SK-N-SH treated with all-trans-retinoic acid at 6 μM for 48 hours (cell line): ENCODE measurements at regions not wholly inside any gene's neighbourhood (a gene's known extent, or its start where the extent isn't known, plus 50 kb on each side); places are given as distances from the start of the nearest gene placed in this dataset.
"Not testable (repeated sequence)": the region's sequence is repeated elsewhere in the genome, so short reads cannot be mapped to it uniquely, and the experiment has no call there.

Experiments
- ATAC-seq: fragments of 200-7000 bp; cut with Tn5 transposase; 3 replicates; pipeline ENCODE4 v1.9.1; 2020; ENCODE audit warnings: mild to moderate bottlenecking, moderate library complexity
- ARNTL ChIP-seq: fragments of 450-650 bp; formaldehyde crosslinking; IDR thresholded peaks from 2 replicates; pipeline ENCODE4 v1.5.0; 2020; ENCODE audit warnings: low read depth, mild to moderate bottlenecking, moderate library complexity, borderline replicate concordance
- BACH2 ChIP-seq: fragments of 250-450 bp; sonication (Bioruptor Pico); IDR thresholded peaks from 2 replicates; pipeline ENCODE4 v1.9.0; 2021; ENCODE audit warnings: mild to moderate bottlenecking, borderline replicate concordance
- CSDC2 ChIP-seq: fragments of 250-450 bp; sonication (Bioruptor Pico); IDR thresholded peaks from 2 replicates; pipeline ENCODE4 v1.5.0; 2020; ENCODE audit warnings: mild to moderate bottlenecking, moderate library complexity
- GLIS3 ChIP-seq: fragments of 250-450 bp; sonication (Bioruptor Pico); IDR thresholded peaks from 2 replicates; pipeline ENCODE4 v1.5.0; 2020; ENCODE audit warnings: mild to moderate bottlenecking, moderate library complexity
- OSR1 ChIP-seq: fragments of 250-450 bp; sonication (Bioruptor Pico); IDR thresholded peaks from 2 replicates; pipeline ENCODE4 v1.8.0; 2022; ENCODE audit warnings: moderate library complexity, mild to moderate bottlenecking, inconsistent platforms
- PPARA ChIP-seq: fragments of 250-450 bp; sonication (Bioruptor Pico); IDR thresholded peaks from 2 replicates; pipeline ENCODE4 v1.5.0; 2020; ENCODE audit warnings: mild to moderate bottlenecking, borderline replicate concordance
- RARB ChIP-seq: fragments of 250-450 bp; sonication (Bioruptor Pico); IDR thresholded peaks from 2 replicates; pipeline ENCODE4 v1.8.0; 2021; ENCODE audit warnings: mild to moderate bottlenecking, moderate library complexity
- SNAI2 ChIP-seq: fragments of 250-450 bp; sonication (Bioruptor Pico); IDR thresholded peaks from 2 replicates; pipeline ENCODE4 v1.5.0; 2020; ENCODE audit warnings: mild to moderate bottlenecking, moderate library complexity
- TCF4 ChIP-seq: fragments of 250-450 bp; sonication (Bioruptor Pico); IDR thresholded peaks from 2 replicates; pipeline ENCODE4 v1.8.0; 2021; ENCODE audit warnings: mild to moderate bottlenecking, moderate library complexity, borderline replicate concordance
- TOX ChIP-seq: fragments of 250-450 bp; sonication (Bioruptor Pico); IDR thresholded peaks from 2 replicates; pipeline ENCODE4 v1.8.0; 2021; ENCODE audit warnings: mild to moderate bottlenecking, moderate library complexity, borderline replicate concordance
- ZFP3 ChIP-seq: fragments of 250-450 bp; sonication (Bioruptor Pico); IDR thresholded peaks from 2 replicates; pipeline ENCODE4 v1.5.0; 2020; ENCODE audit warnings: mild to moderate bottlenecking, moderate library complexity
- ZFP30 ChIP-seq: fragments of 450-650 bp; formaldehyde crosslinking; IDR thresholded peaks from 2 replicates; pipeline ENCODE4 v1.5.0; 2022; ENCODE audit warnings: mild to moderate bottlenecking, moderate library complexity
- ZNF565 ChIP-seq: fragments of 450-650 bp; formaldehyde crosslinking; conservative IDR thresholded peaks from 2 replicates; pipeline ENCODE4 v1.5.0; 2020; ENCODE audit warnings: low read depth, mild to moderate bottlenecking, moderate library complexity
- ZNF70 ChIP-seq: fragments of 450-650 bp; formaldehyde crosslinking; IDR thresholded peaks from 2 replicates; pipeline ENCODE4 v1.5.0; 2020; ENCODE audit warnings: mild to moderate bottlenecking, moderate library complexity
- ZNF8 ChIP-seq: fragments of 450-650 bp; formaldehyde crosslinking; IDR thresholded peaks from 2 replicates; pipeline ENCODE4 v1.5.0; 2020; ENCODE audit warnings: mild to moderate bottlenecking, moderate library complexity
- TF ChIP-seq, protein P1 (sequence below): fragments of 250-450 bp; sonication (Bioruptor Pico); IDR thresholded peaks from 2 replicates; pipeline ENCODE4 v1.8.0; 2021; ENCODE audit warnings: low read depth, mild to moderate bottlenecking, moderate library complexity, borderline replicate concordance
- TF ChIP-seq, protein P2 (sequence below): fragments of 250-450 bp; sonication (Bioruptor Pico); IDR thresholded peaks from 2 replicates; pipeline ENCODE4 v1.5.0; 2020; ENCODE audit warnings: mild to moderate bottlenecking, moderate library complexity
- TF ChIP-seq, protein P3 (sequence below): fragments of 250-450 bp; sonication (Bioruptor Pico); IDR thresholded peaks from 2 replicates; pipeline ENCODE4 v1.5.1; 2021; ENCODE audit warnings: mild to moderate bottlenecking, moderate library complexity
- TF ChIP-seq, protein P4 (sequence below): fragments of 250-450 bp; sonication (Bioruptor Pico); IDR thresholded peaks from 2 replicates; pipeline ENCODE4 v1.5.1; 2020; ENCODE audit warnings: low read depth, mild to moderate bottlenecking, moderate library complexity

DNA sequence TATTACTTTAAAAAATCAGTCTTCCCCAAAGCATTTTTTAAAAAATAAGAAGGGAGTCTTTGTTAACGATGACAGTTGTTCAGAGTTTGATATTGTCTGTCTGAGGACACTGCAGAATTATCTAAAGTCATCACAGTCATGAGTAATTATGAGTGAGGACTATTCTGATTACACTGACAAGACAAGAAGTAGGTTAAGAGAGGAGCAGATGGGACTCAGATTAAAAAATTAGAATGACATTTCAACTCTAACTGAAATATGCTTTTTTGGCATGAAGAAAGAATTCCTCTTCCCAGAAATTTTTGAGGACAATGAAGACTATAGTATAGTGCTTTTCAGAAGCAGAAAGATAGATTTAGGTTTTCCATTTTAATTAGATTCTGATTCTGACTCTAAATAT, 456.5 kb downstream of the EPHA7 start:
- TF ChIP-seq PPARA (CRISPR knock-in tag) (no peak), OSR1 (CRISPR knock-in tag) (no peak), ZFP30 (CRISPR knock-in tag) (no peak), BACH2 (CRISPR knock-in tag) (no peak), TCF4 (CRISPR knock-in tag) (no peak), RARB (CRISPR knock-in tag) (no peak), TOX (CRISPR knock-in tag) (no peak), GLIS3 (CRISPR knock-in tag) (no peak), ZNF70 (CRISPR knock-in tag) (no peak), CSDC2 (CRISPR knock-in tag) (no peak), ARNTL (no peak), ZFP3 (CRISPR knock-in tag) (no peak), ZNF8 (CRISPR knock-in tag) (no peak), SNAI2 (no peak)
- TF ChIP-seq, protein P1, sequence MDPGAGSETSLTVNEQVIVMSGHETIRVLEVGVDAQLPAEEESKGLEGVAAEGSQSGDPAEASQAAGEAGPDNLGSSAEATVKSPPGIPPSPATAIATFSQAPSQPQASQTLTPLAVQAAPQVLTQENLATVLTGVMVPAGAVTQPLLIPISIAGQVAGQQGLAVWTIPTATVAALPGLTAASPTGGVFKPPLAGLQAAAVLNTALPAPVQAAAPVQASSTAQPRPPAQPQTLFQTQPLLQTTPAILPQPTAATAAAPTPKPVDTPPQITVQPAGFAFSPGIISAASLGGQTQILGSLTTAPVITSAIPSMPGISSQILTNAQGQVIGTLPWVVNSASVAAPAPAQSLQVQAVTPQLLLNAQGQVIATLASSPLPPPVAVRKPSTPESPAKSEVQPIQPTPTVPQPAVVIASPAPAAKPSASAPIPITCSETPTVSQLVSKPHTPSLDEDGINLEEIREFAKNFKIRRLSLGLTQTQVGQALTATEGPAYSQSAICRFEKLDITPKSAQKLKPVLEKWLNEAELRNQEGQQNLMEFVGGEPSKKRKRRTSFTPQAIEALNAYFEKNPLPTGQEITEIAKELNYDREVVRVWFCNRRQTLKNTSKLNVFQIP (CRISPR knock-in tag) = no peak
- TF ChIP-seq, protein P2, sequence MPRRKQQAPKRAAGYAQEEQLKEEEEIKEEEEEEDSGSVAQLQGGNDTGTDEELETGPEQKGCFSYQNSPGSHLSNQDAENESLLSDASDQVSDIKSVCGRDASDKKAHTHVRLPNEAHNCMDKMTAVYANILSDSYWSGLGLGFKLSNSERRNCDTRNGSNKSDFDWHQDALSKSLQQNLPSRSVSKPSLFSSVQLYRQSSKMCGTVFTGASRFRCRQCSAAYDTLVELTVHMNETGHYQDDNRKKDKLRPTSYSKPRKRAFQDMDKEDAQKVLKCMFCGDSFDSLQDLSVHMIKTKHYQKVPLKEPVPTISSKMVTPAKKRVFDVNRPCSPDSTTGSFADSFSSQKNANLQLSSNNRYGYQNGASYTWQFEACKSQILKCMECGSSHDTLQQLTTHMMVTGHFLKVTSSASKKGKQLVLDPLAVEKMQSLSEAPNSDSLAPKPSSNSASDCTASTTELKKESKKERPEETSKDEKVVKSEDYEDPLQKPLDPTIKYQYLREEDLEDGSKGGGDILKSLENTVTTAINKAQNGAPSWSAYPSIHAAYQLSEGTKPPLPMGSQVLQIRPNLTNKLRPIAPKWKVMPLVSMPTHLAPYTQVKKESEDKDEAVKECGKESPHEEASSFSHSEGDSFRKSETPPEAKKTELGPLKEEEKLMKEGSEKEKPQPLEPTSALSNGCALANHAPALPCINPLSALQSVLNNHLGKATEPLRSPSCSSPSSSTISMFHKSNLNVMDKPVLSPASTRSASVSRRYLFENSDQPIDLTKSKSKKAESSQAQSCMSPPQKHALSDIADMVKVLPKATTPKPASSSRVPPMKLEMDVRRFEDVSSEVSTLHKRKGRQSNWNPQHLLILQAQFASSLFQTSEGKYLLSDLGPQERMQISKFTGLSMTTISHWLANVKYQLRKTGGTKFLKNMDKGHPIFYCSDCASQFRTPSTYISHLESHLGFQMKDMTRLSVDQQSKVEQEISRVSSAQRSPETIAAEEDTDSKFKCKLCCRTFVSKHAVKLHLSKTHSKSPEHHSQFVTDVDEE (CRISPR knock-in tag) = no peak
- TF ChIP-seq, protein P3, sequence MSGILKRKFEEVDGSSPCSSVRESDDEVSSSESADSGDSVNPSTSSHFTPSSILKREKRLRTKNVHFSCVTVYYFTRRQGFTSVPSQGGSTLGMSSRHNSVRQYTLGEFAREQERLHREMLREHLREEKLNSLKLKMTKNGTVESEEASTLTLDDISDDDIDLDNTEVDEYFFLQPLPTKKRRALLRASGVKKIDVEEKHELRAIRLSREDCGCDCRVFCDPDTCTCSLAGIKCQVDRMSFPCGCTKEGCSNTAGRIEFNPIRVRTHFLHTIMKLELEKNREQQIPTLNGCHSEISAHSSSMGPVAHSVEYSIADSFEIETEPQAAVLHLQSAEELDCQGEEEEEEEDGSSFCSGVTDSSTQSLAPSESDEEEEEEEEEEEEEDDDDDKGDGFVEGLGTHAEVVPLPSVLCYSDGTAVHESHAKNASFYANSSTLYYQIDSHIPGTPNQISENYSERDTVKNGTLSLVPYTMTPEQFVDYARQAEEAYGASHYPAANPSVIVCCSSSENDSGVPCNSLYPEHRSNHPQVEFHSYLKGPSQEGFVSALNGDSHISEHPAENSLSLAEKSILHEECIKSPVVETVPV = no peak
- TF ChIP-seq, protein P4, sequence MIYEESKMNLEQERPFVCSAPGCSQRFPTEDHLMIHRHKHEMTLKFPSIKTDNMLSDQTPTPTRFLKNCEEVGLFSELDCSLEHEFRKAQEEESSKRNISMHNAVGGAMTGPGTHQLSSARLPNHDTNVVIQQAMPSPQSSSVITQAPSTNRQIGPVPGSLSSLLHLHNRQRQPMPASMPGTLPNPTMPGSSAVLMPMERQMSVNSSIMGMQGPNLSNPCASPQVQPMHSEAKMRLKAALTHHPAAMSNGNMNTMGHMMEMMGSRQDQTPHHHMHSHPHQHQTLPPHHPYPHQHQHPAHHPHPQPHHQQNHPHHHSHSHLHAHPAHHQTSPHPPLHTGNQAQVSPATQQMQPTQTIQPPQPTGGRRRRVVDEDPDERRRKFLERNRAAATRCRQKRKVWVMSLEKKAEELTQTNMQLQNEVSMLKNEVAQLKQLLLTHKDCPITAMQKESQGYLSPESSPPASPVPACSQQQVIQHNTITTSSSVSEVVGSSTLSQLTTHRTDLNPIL (CRISPR knock-in tag) = no peak
- ATAC-seq = no peak

DNA sequence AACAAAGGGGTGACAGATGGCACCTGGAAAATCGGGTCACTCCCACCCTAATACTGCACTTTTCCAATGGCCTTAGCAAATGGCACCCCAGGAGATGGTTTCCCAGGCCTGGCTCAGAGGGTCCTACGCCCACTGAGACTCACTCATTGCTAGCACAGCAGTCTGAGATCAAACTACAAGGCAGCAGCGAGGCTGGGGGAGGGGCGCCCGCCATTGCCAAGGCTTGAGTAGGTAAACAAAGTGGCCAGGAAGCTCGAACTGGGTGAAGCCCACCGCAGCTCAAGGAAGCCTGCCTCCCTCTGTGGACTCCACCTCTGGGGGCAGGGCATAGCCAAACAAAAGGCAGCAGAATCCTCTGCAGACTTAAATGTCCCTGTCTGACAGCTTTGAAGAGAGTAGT, 467.2 kb downstream of the EPHA7 start:
- not testable (repeated sequence) for ATAC-seq

DNA sequence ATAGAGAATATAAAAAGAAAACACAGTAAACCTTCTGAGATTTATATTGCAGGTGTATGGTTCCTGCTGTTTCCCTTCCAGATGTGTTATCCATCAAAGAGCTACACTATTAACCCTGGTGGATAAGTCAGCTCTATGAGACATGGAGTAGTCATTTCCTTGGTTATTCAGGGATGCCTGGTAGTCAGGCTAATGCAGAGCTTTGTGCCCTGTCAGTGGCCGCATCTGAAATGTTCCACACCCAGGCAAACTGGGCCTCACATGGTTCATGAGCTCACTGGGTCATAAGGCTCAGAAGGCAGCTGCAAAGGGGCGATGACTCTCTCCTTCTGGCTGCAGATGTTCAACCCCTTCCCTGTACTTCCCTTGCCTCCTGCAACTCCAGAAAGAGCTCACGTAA, 473.6 kb downstream of the EPHA7 start:
- no peak for ATAC-seq
- TF ChIP-seq ZFP30 (CRISPR knock-in tag) (no peak), ZNF70 (CRISPR knock-in tag) (no peak), ZNF8 (CRISPR knock-in tag) (no peak), PPARA (CRISPR knock-in tag) (no peak), ZNF565 (CRISPR knock-in tag) (no peak), ZFP3 (CRISPR knock-in tag) (no peak), RARB (CRISPR knock-in tag) (no peak), BACH2 (CRISPR knock-in tag) (no peak)
- TF ChIP-seq, protein P2 (CRISPR knock-in tag) = no peak
- TF ChIP-seq, protein P1 (CRISPR knock-in tag) = no peak
- TF ChIP-seq, all 23 proteins: peak for 0
